Fibroblast of skin of scalp (primary cell): ENCODE measurements at regions not wholly inside any gene's neighbourhood (a gene's known extent, or its start where the extent isn't known, plus 50 kb on each side); places are given as distances from the start of the nearest gene placed in this dataset.

Experiments
- DNase-seq: peaks from one replicate; pipeline ENCODE4 v3.0.0-alpha.2; 2013

DNA sequence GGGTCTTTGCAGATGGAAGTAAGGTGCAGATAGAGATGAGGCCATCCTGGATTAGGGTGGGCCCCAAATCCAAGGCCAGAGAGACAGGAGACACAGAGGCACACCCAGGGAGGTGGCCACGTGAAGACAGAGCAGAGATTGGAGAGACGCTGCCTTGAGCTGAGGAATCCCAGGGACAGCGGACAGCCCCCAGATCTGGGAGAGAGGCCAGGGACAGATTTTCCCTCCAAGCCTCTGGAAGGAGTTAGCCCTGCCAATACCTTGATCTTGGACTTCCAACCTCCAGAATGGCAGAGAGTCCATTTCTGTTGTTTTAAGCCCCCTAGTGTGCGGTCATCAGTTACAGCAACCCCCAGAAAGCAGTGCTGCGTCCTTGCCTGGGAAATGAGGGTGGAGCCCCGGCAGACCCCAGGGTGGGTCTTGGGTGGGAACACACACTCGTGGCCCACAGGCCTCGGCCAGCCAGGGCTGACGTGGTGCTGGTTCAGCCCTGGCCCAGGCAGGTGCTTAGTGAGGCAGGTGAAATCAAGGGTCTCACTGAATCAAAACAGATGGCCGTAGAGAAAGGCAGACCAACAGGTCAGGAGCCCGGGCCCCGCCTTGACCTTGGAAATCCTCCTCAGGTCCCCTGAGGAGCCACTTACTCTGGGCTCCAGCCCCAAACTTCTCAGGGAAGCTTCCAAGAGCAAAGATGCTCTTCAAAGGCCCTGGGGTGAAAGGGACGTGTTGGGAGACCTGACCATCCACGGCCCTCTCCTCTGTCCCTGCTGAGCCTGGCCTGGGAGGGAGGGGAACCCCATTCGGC lies 169.3 kb downstream of the RBFOX3 start:
- DNase-seq = no peak

GRCh38 chr17:79440251-79440650 lies 170.6 kb downstream of the RBFOX3 start:
- no peak for DNase-seq

DNA sequence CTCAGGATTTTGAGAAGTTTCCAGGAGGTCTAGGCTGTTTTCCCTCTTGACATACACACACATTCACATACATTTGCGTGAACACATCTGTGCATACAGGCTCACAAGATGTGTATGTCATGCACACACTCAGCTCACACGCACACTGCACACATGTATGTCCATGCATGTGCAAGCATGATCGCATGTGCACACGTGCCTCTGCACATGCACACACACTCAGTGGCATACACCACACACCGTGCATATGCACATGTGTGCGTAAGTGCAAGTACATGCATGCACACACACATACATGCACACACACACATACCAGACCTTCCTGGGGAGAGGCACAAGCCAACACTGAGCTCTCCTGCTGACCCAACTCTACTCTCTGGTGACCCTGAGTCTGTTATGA lies 171.4 kb downstream of the RBFOX3 start:
- no peak for DNase-seq

GRCh38 chr17:79438546-79439334 lies 172.1 kb downstream of the RBFOX3 start:
- no peak for DNase-seq

DNA sequence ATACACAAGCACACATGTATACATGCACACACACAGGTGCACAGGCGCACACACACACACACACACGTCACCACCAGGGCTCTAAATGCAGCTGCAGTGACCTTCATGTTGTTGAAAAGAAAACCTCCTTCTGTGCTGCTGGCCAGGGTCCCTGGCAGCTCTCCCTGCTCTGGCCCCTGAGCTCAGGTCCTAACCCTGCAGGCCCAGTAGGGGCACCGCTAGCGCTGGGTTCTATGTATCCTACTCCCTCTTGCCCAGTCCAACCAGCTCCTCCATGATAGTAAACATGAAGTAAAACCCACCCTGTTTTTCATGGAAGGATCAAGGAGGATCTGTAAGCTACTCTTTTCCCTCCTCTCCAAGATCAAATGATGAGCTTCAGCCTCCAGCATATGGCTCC lies 172.8 kb downstream of the RBFOX3 start:
- DNase-seq = no peak

GRCh38 chr17:79437081-79437480 lies 173.8 kb downstream of the RBFOX3 start:
- no peak for DNase-seq

GRCh38 chr17:79435962-79436361 lies 174.9 kb downstream of the RBFOX3 start:
- DNase-seq = no peak

GRCh38 chr17:79435296-79435695 lies 175.6 kb downstream of the RBFOX3 start:
- no peak for DNase-seq

- no peak for DNase-seq
Measured at GRCh38 chr17:79434215-79434614, 176.6 kb downstream of the RBFOX3 start.

- no peak for DNase-seq
Measured at GRCh38 chr17:79433379-79433778, 177.5 kb downstream of the RBFOX3 start.

DNA sequence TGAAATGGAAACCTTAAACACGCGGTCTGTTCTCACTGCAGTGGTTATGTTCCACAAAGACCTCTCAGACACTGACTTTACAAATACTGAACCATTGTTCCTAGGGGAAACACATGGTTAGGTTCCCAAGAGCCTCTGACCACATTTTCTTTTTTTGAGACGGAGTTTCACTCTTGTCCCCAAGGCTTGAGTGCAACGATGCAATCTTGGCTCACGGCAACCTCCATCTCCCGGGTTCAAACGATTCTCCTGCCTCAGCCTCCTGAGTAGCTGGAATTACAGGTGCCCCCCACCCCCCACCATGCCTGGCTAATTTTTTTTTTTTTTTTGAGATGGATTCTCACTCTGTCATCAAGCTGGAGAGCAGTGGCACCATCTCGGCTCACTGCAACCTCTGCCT lies 179.7 kb downstream of the RBFOX3 start:
- DNase-seq = no peak

GRCh38 chr17:79429864-79430494 lies 180.9 kb downstream of the RBFOX3 start:
- DNase-seq = no peak

DNA sequence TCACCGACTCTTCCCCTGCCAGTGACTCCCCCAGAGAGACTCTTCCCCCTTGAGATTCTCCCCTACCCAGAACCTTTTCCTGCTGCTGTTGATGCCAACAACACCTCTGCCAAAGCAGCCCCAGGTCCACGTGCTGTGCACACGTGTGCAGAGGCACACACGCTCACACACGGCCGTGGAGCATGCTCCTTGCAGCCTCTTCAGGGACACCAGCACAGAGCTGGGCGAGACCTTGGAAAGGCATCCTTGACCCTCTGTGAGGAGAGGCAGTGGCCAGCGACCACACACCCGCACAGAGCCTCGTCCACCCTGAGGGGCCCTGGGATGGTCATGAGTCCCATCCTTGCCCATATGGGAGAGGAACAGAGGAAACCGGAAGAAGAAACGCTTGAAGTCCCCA lies 181.9 kb downstream of the RBFOX3 start:
- no peak for DNase-seq

GRCh38 chr17:79427621-79428539 lies 183.0 kb downstream of the RBFOX3 start:
- no peak for DNase-seq

DNA sequence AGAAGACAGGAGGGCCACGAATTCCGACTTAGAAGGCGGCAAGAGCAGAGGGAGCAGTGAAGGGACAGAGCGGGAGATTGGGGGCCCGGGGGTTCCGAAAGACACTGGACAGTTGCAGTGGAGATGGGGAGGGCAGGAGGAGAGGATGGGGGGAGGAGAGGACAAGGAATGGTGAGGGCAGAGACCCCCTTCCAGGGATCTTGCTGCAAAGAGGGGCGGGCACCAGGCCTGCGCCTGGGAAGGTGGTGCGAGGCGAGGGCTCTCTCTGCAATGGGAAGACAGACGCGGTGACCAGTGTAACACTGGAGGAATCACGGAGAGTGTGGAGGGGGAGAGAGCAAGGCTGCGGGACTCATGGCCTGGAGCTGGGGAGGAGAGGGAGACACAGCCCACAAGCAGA lies 185.2 kb downstream of the RBFOX3 start:
- DNase-seq = no peak

GRCh38 chr17:79424471-79425185 lies 186.2 kb downstream of the RBFOX3 start:
- DNase-seq = no peak

DNA sequence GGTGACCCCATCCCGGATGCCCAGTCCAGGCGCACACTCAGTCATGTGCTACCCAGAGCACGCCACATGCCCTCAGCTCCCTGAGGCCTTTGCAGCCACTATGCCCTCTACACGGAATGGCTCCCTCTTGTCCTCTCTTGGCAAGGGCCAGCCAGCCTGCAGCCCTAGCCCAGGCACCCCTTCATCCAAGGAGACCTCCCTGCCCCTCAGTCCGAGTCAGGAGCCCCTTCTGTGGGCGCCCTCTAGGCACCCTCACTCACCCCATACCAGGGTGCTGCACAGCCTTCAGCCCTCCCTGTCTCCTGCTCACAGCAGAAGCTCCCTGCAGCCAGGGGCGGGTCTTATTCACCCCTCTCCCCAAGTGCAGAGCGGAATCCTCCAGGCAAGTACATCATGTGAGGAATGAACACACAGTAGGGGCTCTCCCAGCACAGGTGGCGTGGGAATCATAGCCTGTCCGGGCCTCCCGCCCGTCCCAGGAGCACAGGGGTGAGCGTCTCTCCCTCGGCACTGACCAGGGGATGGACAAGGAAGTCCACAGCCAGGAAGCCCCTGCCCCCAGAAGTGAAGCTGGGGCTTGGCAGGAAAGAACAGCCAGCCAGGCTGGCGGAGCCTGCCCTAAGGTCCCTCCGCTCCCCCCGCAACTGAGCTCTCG lies 186.9 kb downstream of the RBFOX3 start:
- no peak for DNase-seq

DNA sequence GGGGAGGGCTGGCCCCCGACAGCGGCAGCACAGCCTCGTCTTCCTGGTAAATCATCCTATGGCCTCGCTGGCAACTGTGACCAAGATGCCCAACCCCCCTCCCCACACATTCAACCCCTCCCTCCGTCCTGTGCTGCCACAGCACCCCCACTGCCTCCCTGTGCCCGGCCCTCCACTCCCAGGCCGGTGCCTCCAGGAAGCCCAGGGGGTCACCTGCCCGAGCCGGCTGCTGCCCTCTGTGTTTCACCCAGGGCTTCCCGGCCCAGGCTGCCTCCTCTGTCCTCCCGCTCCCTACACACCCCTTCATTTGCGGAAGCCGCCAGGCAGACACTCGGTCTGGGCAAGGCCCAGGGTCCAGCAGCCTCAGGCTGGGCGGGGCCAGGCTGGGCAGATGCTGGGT lies 188.6 kb downstream of the RBFOX3 start:
- no peak for DNase-seq

DNA sequence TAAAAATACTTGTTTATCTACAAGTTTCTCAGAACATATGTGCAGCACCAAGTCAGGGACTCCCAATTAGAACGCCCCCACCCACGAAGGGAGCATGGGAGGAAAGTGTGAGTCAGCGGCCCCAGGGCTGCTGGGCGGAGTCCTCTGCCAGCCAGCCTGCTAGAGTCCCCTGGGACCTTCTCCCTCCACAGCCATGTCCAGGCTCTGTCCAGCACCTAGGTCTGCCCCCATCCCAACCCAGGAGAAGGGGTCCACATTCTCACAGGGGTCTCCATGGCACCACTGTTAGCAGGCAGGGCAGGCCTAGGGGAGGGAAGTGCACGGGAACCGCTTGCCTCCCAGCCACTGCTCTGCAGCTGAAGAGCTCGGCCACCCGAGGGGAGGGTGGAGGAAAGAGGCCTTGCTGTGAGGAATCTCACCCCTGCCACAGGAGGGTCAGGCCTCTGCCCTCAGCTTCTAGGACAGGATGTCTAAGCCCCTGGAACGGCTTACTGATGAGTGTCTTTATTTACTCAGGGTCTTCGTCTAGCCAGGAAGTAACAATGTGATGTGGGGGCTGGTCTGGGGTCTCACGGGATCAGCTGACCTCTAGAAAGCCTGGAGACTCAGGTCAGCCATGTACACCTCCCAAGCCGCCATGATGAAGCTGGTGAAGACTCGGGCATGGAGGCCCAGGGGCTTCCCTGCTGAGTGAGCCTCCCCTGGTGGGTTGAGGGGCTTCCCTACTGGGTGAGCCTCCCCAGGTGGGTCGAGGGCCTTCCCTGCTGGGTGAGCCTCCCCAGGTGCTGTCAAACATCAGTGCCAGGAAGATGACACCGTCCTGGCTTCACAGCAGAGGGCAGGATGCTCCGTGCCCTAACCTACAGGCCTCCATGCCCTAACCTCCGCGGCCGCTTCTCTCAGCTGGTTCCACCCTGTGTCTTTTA lies 190.3 kb downstream of the RBFOX3 start:
- peak; percentile 56 for DNase-seq

DNA sequence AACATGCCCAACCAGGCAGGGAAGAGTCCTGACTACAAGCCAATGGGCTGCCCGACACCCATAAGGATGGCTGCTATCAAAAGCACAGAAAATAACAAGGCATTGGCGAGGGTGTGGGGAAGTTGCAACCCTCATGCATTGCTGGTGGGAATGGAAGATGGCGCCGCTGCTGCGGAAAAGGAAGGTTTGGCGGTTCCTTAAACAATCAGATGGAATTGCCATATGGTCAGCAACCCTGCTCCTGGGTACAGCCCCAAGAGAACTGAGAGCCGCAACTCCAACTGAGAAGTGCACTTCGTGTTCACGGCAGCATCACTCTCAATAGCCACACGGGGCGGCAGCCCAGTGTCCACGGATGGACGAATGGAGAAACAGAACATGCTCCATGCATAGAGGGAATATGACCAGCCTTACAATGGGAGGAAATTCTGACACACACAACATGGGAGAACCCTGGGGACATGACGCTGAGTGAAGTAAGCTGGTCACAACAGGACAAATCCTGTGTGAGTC lies 193.3 kb downstream of the RBFOX3 start:
- no peak for DNase-seq
